Neural progenitor cell (in vitro differentiated cells): ENCODE measurements at regions not wholly inside any gene's neighbourhood (a gene's known extent, or its start where the extent isn't known, plus 50 kb on each side); places are given as distances from the start of the nearest gene placed in this dataset.

ENCODE experiments used
- DNase-seq: peaks from one replicate; pipeline ENCODE4 v3.0.0-alpha.2; 2016; ENCODE audit warnings: low spot score
- H2AFZ ChIP-seq: fragments of 200-600 bp; sonication (generic); replicated peaks from 2 replicates; pipeline ENCODE4 v1.6.1; 2016; ENCODE audit warnings: antibody characterized with exemption
- H3F3A ChIP-seq: fragments of 200-600 bp; sonication (generic); 2 replicates; pipeline ENCODE4 v1.6.1; 2016; ENCODE audit warnings: antibody characterized with exemption, low read depth
- H3K27ac ChIP-seq: fragments of 200-600 bp; sonication (generic); 2 replicates; pipeline ENCODE4 v1.5.1; 2016; ENCODE audit warnings: mild to moderate bottlenecking
- H3K27me3 ChIP-seq: fragments of 200-600 bp; sonication (generic); 2 replicates; pipeline ENCODE4 v1.6.1; 2016; ENCODE audit warnings: mild to moderate bottlenecking, moderate library complexity
- H3K36me3 ChIP-seq: fragments of 200-600 bp; sonication (generic); 2 replicates; pipeline ENCODE4 v1.5.1; 2016
- H3K4me1 ChIP-seq: fragments of 200-600 bp; sonication (generic); 2 replicates; pipeline ENCODE4 v1.6.1; 2016; ENCODE audit warnings: mixed run types
- H3K4me2 ChIP-seq: fragments of 200-600 bp; sonication (generic); 2 replicates; pipeline ENCODE4 v1.6.1; 2016
- H3K4me3 ChIP-seq: fragments of 200-600 bp; sonication (generic); 2 replicates; pipeline ENCODE4 v1.5.1; 2016
- H3K79me2 ChIP-seq: fragments of 200-600 bp; sonication (generic); 2 replicates; pipeline ENCODE4 v1.6.1; 2016; ENCODE audit warnings: low read depth
- H3K9ac ChIP-seq: fragments of 200-600 bp; sonication (generic); 2 replicates; pipeline ENCODE4 v1.6.1; 2016
- H3K9me3 ChIP-seq: fragments of 200-600 bp; sonication (generic); 2 replicates; pipeline ENCODE4 v1.5.1; 2016; ENCODE audit warnings: low read depth
- H4K20me1 ChIP-seq: fragments of 200-600 bp; sonication (generic); 2 replicates; pipeline ENCODE4 v1.6.1; 2016; ENCODE audit warnings: low read depth
- H3K27ac Mint-ChIP-seq: 3 replicates; pipeline ENCODE4 v1.8.0; 2021; ENCODE audit warnings: mixed read lengths
- H3K27me3 Mint-ChIP-seq: 2 replicates; pipeline ENCODE4 v1.8.0; 2022; ENCODE audit warnings: low read depth, mild to moderate bottlenecking, inconsistent platforms, moderate library complexity, mixed read lengths; ENCODE audit not compliant: insufficient read depth
- H3K36me3 Mint-ChIP-seq: 3 replicates; pipeline ENCODE4 v1.8.0; 2021; ENCODE audit warnings: mixed read lengths
- H3K4me1 Mint-ChIP-seq: 3 replicates; pipeline ENCODE4 v1.8.0; 2021; ENCODE audit warnings: mixed read lengths
- H3K4me3 Mint-ChIP-seq: 3 replicates; pipeline ENCODE4 v1.8.0; 2021; ENCODE audit warnings: mild to moderate bottlenecking, moderate library complexity, mixed read lengths
- H3K9me3 Mint-ChIP-seq: 3 replicates; pipeline ENCODE4 v1.8.0; 2020; ENCODE audit warnings: mixed read lengths
- EZH2 ChIP-seq: fragments of 200-600 bp; sonication (generic); IDR thresholded peaks from 2 replicates; pipeline ENCODE4 v1.6.1; 2017; ENCODE audit warnings: antibody characterized with exemption, mild to moderate bottlenecking, moderate library complexity
- EZH2phosphoT487 ChIP-seq: fragments of 200-600 bp; sonication (generic); IDR thresholded peaks from 2 replicates; pipeline ENCODE4 v1.6.1; 2017; ENCODE audit warnings: antibody characterized with exemption
- TF ChIP-seq, protein P1 (sequence below): fragments of 200-600 bp; sonication (generic); IDR thresholded peaks from 2 replicates; pipeline ENCODE4 v1.5.1; 2017; ENCODE audit warnings: antibody characterized with exemption, mild to moderate bottlenecking

DNA sequence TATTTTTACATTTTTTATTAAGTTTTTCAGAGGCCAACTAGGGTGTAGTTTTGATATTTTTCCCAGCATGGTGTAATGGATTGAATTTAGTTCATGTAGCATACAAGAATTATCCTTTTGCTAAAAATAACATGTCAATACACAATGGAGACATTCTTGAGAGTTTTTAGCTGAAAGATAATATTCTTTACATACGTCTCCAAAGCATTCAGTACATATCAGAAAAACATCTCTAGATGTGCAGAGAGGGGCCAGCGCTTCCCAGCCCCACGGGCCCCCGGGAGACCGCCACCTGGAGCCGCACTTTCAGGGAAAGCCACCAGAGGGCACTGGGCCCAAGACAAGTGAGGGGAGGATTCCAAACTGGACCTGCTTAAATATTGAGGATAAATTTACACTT lies 499.4 kb downstream of the GALR1 start:
- no peaks in the 10 kb centered on the region for H3K36me3 ChIP-seq
- no peaks in the 10 kb centered on the region for H3K79me2 ChIP-seq
- H3K9ac ChIP-seq = no peak overlapping the region
- H3K27me3 Mint-ChIP-seq = peaks cover 2% of the 10 kb centered on the region
- H4K20me1 ChIP-seq = no peaks in the 10 kb centered on the region
- H3K27ac ChIP-seq = no peak overlapping the region
- peak; percentile 51 for DNase-seq
- peaks cover 7% of the 10 kb centered on the region for H3K4me1 ChIP-seq
- no peak overlapping the region for H2AFZ ChIP-seq
- no peaks in the 10 kb centered on the region for H3K9me3 ChIP-seq
- H3K9me3 Mint-ChIP-seq = no peaks in the 10 kb centered on the region
- no peaks in the 10 kb centered on the region for H3K36me3 Mint-ChIP-seq
- H3K4me3 Mint-ChIP-seq = no peak overlapping the region
- H3K4me1 Mint-ChIP-seq = peaks cover 9% of the 10 kb centered on the region
- no peak for TF ChIP-seq EZH2
- TF ChIP-seq, protein P1, sequence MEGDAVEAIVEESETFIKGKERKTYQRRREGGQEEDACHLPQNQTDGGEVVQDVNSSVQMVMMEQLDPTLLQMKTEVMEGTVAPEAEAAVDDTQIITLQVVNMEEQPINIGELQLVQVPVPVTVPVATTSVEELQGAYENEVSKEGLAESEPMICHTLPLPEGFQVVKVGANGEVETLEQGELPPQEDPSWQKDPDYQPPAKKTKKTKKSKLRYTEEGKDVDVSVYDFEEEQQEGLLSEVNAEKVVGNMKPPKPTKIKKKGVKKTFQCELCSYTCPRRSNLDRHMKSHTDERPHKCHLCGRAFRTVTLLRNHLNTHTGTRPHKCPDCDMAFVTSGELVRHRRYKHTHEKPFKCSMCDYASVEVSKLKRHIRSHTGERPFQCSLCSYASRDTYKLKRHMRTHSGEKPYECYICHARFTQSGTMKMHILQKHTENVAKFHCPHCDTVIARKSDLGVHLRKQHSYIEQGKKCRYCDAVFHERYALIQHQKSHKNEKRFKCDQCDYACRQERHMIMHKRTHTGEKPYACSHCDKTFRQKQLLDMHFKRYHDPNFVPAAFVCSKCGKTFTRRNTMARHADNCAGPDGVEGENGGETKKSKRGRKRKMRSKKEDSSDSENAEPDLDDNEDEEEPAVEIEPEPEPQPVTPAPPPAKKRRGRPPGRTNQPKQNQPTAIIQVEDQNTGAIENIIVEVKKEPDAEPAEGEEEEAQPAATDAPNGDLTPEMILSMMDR = peak; percentile 80
- no peaks in the 10 kb centered on the region for H3K27me3 ChIP-seq
- no peak overlapping the region for H3K4me3 ChIP-seq
- no peak overlapping the region for H3K4me2 ChIP-seq
- no peak overlapping the region for H3K27ac Mint-ChIP-seq
- H3F3A ChIP-seq = no peaks in the 10 kb centered on the region

- Histone ChIP-seq H3K79me2 (no peaks in the 10 kb centered on the region), H3K9ac (no peak overlapping the region), H4K20me1 (no peaks in the 10 kb centered on the region), H3K4me2 (peak overlapping the region; percentile 48), H2AFZ (no peak overlapping the region), H3K27me3 (no peaks in the 10 kb centered on the region), H3F3A (no peaks in the 10 kb centered on the region), H3K9me3 (no peaks in the 10 kb centered on the region), H3K4me3 (no peak overlapping the region), H3K4me1 (peaks cover 16% of the 10 kb centered on the region), H3K27ac (peak overlapping the region; percentile 41), H3K36me3 (no peaks in the 10 kb centered on the region)
- H3K9me3 Mint-ChIP-seq = no peaks in the 10 kb centered on the region
- no peak overlapping the region for H3K4me3 Mint-ChIP-seq
- no peak for DNase-seq
- H3K4me1 Mint-ChIP-seq = peaks cover 15% of the 10 kb centered on the region
- peak overlapping the region; percentile 44 for H3K27ac Mint-ChIP-seq
- H3K36me3 Mint-ChIP-seq = no peaks in the 10 kb centered on the region
- peaks cover 2% of the 10 kb centered on the region for H3K27me3 Mint-ChIP-seq
- TF ChIP-seq, protein P1 = no peak
- TF ChIP-seq EZH2 = no peak
- TF ChIP-seq EZH2phosphoT487 = no peak
These were observed 500.4 kb downstream of the GALR1 start for GRCh38 chr18:77750006-77750405.

DNA sequence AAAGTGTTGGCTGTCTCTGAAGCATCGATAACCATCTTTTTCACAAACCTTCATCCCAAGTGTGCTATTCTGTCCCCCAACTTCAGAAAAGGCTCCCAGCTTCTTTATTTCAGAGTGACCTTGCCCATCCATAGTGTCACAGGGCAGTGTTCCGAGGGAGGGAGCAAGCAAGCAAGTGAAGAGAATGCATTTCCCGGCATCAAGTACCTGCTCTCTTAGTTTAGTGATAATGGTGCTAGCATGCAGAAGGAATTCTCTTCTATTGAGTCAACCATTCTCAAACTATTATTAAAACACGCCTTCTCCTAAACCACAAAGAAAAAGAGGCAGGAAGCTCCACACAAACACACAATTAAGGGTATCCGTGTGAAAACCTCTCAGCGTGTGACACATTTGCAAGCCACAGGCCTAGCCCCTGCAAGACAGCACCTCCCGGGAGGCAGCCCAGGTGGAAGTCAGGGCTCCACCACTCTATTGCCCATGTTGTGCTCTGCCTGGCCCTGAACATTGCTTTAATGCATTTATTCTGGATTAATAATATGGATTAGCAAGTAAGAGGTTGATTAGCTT lies 504.9 kb downstream of the GALR1 start:
- Histone ChIP-seq H4K20me1 (no peaks in the 10 kb centered on the region), H3F3A (no peaks in the 10 kb centered on the region)

More for the DNA sequence above, 504.9 kb downstream of the GALR1 start:
- peaks cover 16% of the 10 kb centered on the region for H3K4me1 ChIP-seq
- H3K27me3 Mint-ChIP-seq = peaks cover under 1% of the 10 kb centered on the region
- H3K9me3 ChIP-seq = no peaks in the 10 kb centered on the region
- no peak overlapping the region for H3K27ac Mint-ChIP-seq
- H3K36me3 ChIP-seq = no peaks in the 10 kb centered on the region
- H3K4me1 Mint-ChIP-seq = peaks cover 14% of the 10 kb centered on the region
- H3K79me2 ChIP-seq = no peaks in the 10 kb centered on the region
- H3K4me3 ChIP-seq = no peak overlapping the region
- H3K9ac ChIP-seq = no peak overlapping the region
- no peak overlapping the region for H3K4me3 Mint-ChIP-seq
- H3K36me3 Mint-ChIP-seq = no peaks in the 10 kb centered on the region
- TF ChIP-seq EZH2phosphoT487 = no peak
- TF ChIP-seq EZH2 = no peak
- TF ChIP-seq, protein P1 = no peak
- no peak overlapping the region for H3K27ac ChIP-seq
- no peak overlapping the region for H3K4me2 ChIP-seq
- DNase-seq = no peak
- H3K27me3 ChIP-seq = no peaks in the 10 kb centered on the region
- H3K9me3 Mint-ChIP-seq = no peaks in the 10 kb centered on the region
- H2AFZ ChIP-seq = no peak overlapping the region
